HEK293T (cell line): ENCODE measurements at regions not wholly inside any gene's neighbourhood (a gene's known extent, or its start where the extent isn't known, plus 50 kb on each side); places are given as distances from the start of the nearest gene placed in this dataset.

Source experiments
- ARNT ChIP-seq: fragments of 450-650 bp; IDR thresholded peaks from 2 replicates; pipeline ENCODE4 v1.6.1; 2017; ENCODE audit warnings: mild to moderate bottlenecking
- BHLHE40 ChIP-seq: fragments of 450-650 bp; IDR thresholded peaks from 2 replicates; pipeline ENCODE4 v1.6.1; 2016; ENCODE audit warnings: mild to moderate bottlenecking, moderate library complexity, borderline replicate concordance
- CTBP1 ChIP-seq: fragments of 450-650 bp; IDR thresholded peaks from 2 replicates; pipeline ENCODE4 v1.6.1; 2016; ENCODE audit warnings: borderline replicate concordance
- ELF4 ChIP-seq: fragments of 450-650 bp; IDR thresholded peaks from 2 replicates; pipeline ENCODE4 v1.6.1; 2017; ENCODE audit warnings: antibody characterized with exemption
- FOXA1 ChIP-seq: fragments of 450-650 bp; IDR thresholded peaks from 2 replicates; pipeline ENCODE4 v1.6.1; 2016; ENCODE audit warnings: mild to moderate bottlenecking
- FOXK2 ChIP-seq: fragments of 450-650 bp; IDR thresholded peaks from 2 replicates; pipeline ENCODE4 v1.6.1; 2016; ENCODE audit warnings: mild to moderate bottlenecking
- FOXM1 ChIP-seq: fragments of 450-650 bp; IDR thresholded peaks from 2 replicates; pipeline ENCODE4 v1.6.1; 2017; ENCODE audit warnings: mild to moderate bottlenecking, borderline replicate concordance
- HDGF ChIP-seq: fragments of 450-650 bp; IDR thresholded peaks from 2 replicates; pipeline ENCODE4 v1.6.1; 2017; ENCODE audit warnings: antibody characterized with exemption, borderline replicate concordance
- LEF1 ChIP-seq: fragments of 450-650 bp; IDR thresholded peaks from 2 replicates; pipeline ENCODE4 v1.6.1; 2017; ENCODE audit warnings: mild to moderate bottlenecking, borderline replicate concordance
- NFRKB ChIP-seq: fragments of 450-650 bp; IDR thresholded peaks from 2 replicates; pipeline ENCODE4 v1.6.1; 2016; ENCODE audit warnings: mild to moderate bottlenecking, moderate library complexity
- PKNOX1 ChIP-seq: fragments of 450-650 bp; IDR thresholded peaks from 2 replicates; pipeline ENCODE4 v1.6.1; 2016
- SP1 ChIP-seq: fragments of 450-650 bp; IDR thresholded peaks from 2 replicates; pipeline ENCODE4 v1.6.1; 2017
- SUZ12 ChIP-seq: fragments of 450-650 bp; IDR thresholded peaks from 2 replicates; pipeline ENCODE4 v1.6.1; 2016; ENCODE audit warnings: mild to moderate bottlenecking
- TARDBP ChIP-seq: fragments of 450-650 bp; IDR thresholded peaks from 2 replicates; pipeline ENCODE4 v1.6.1; 2016

GRCh38 chr10:20355011-20355410, 538.8 kb downstream of the PLXDC2 start:
- no peak for TF ChIP-seq FOXA1
- no peak for TF ChIP-seq FOXM1
- TF ChIP-seq LEF1, result no peak
- no peak for TF ChIP-seq ELF4
- TF ChIP-seq BHLHE40, result no peak
- TF ChIP-seq FOXK2, result no peak
- no peak for TF ChIP-seq HDGF
- TF ChIP-seq CTBP1, result no peak
- TF ChIP-seq TARDBP, result no peak
- no peak for TF ChIP-seq SUZ12
- TF ChIP-seq PKNOX1, result no peak
- no peak for TF ChIP-seq SP1
- TF ChIP-seq NFRKB, result no peak
- TF ChIP-seq ARNT, result no peak
